ENCODE measurements at regions not wholly inside any gene's neighbourhood (a gene's known extent, or its start where the extent isn't known, plus 50 kb on each side); places are given as distances from the start of the nearest gene placed in this dataset.

GRCh38 chr11:92504004-92504403 is 279.4 kb downstream of the FAT3 start:
- H3K9ac ChIP-seq (ENCODE audit: low read length): no peak overlapping the region
- no peaks in the 10 kb centered on the region for H3K9me3 ChIP-seq (ENCODE audit: insufficient read depth, low read length)
- H3K4me2 ChIP-seq (ENCODE audit: low read depth, low read length, poor library complexity, severe bottlenecking): no peak overlapping the region
- no peak overlapping the region for H2AFZ ChIP-seq (ENCODE audit: low read depth, low read length, severe bottlenecking)
- no peaks in the 10 kb centered on the region for H4K20me1 ChIP-seq (ENCODE audit: low read depth, low read length)
- no peaks in the 10 kb centered on the region for H3K36me3 ChIP-seq (ENCODE audit: low read length)
- H3K9me2 ChIP-seq (replicated peaks; ENCODE audit: insufficient read depth, low read length): no peaks in the 10 kb centered on the region
- no peak overlapping the region for H3K4me3 ChIP-seq (ENCODE audit: insufficient read depth, low read length, poor library complexity, severe bottlenecking)
- no peak for TF ChIP-seq EZH2phosphoT487 (conservative IDR thresholded peaks at IDR 0.05; ENCODE audit: low read length)
- no peak for TF ChIP-seq CTCF (IDR thresholded peaks at IDR 0.05; ENCODE audit: insufficient read depth, low read length, poor library complexity, severe bottlenecking)
- no peaks in the 10 kb centered on the region for H3F3A ChIP-seq (ENCODE audit: insufficient read depth)
- H3K27ac ChIP-seq (ENCODE audit: low read depth, low read length): no peak overlapping the region
- H3K79me2 ChIP-seq (ENCODE audit: insufficient read depth, low read length): no peaks in the 10 kb centered on the region
- no peaks in the 10 kb centered on the region for H3K27me3 ChIP-seq (ENCODE audit: low read length)

GRCh38 chr11:92504534-92504933 is 279.9 kb downstream of the FAT3 start:
- TF ChIP-seq CTCF (IDR thresholded peaks at IDR 0.05; ENCODE audit: insufficient read depth, low read length, poor library complexity, severe bottlenecking): no peak
- no peak for TF ChIP-seq EZH2phosphoT487 (conservative IDR thresholded peaks at IDR 0.05; ENCODE audit: low read length)
- H3K27me3 ChIP-seq (ENCODE audit: low read length): no peaks in the 10 kb centered on the region
- H3K9me3 ChIP-seq (ENCODE audit: insufficient read depth, low read length): no peaks in the 10 kb centered on the region
- no peak overlapping the region for H3K27ac ChIP-seq (ENCODE audit: low read depth, low read length)
- no peaks in the 10 kb centered on the region for H3K36me3 ChIP-seq (ENCODE audit: low read length)
- no peak overlapping the region for H3K9ac ChIP-seq (ENCODE audit: low read length)
- no peak overlapping the region for H2AFZ ChIP-seq (ENCODE audit: low read depth, low read length, severe bottlenecking)
- no peak overlapping the region for H3K4me3 ChIP-seq (ENCODE audit: insufficient read depth, low read length, poor library complexity, severe bottlenecking)
- H3K4me2 ChIP-seq (ENCODE audit: low read depth, low read length, poor library complexity, severe bottlenecking): no peak overlapping the region
- no peaks in the 10 kb centered on the region for H3K9me2 ChIP-seq (replicated peaks; ENCODE audit: insufficient read depth, low read length)
- H4K20me1 ChIP-seq (ENCODE audit: low read depth, low read length): no peaks in the 10 kb centered on the region
- no peaks in the 10 kb centered on the region for H3K79me2 ChIP-seq (ENCODE audit: insufficient read depth, low read length)
- H3F3A ChIP-seq (ENCODE audit: insufficient read depth): no peaks in the 10 kb centered on the region

GRCh38 chr11:92505689-92506088 is 281.1 kb downstream of the FAT3 start:
- Histone ChIP-seq H3K4me3 (ENCODE audit: insufficient read depth, low read length, poor library complexity, severe bottlenecking) (no peak overlapping the region), H2AFZ (ENCODE audit: low read depth, low read length, severe bottlenecking) (no peak overlapping the region), H3K36me3 (ENCODE audit: low read length) (no peaks in the 10 kb centered on the region), H3K79me2 (ENCODE audit: insufficient read depth, low read length) (no peaks in the 10 kb centered on the region), H3F3A (ENCODE audit: insufficient read depth) (no peaks in the 10 kb centered on the region), H3K9me2 (replicated peaks; ENCODE audit: insufficient read depth, low read length) (no peaks in the 10 kb centered on the region), H3K9ac (ENCODE audit: low read length) (no peak overlapping the region), H3K27me3 (ENCODE audit: low read length) (no peaks in the 10 kb centered on the region), H3K27ac (ENCODE audit: low read depth, low read length) (no peak overlapping the region), H4K20me1 (ENCODE audit: low read depth, low read length) (no peaks in the 10 kb centered on the region), H3K9me3 (ENCODE audit: insufficient read depth, low read length) (no peaks in the 10 kb centered on the region), H3K4me2 (ENCODE audit: low read depth, low read length, poor library complexity, severe bottlenecking) (no peak overlapping the region)
- TF ChIP-seq EZH2phosphoT487 (conservative IDR thresholded peaks at IDR 0.05; ENCODE audit: low read length): no peak
- TF ChIP-seq CTCF (IDR thresholded peaks at IDR 0.05; ENCODE audit: insufficient read depth, low read length, poor library complexity, severe bottlenecking): no peak

All from SU-DHL-6 (cell line).